ENCODE measurements at regions not wholly inside any gene's neighbourhood (a gene's known extent, or its start where the extent isn't known, plus 50 kb on each side); places are given as distances from the start of the nearest gene placed in this dataset.

- H3K4me3 ChIP-seq (replicated peaks in 1 of 3; ENCODE audit: insufficient read depth in 1 of 3, low read depth in 1 of 3, low read length in 3 of 3), result no peak overlapping the region
- no peaks in the 10 kb centered on the region for H4K20me1 ChIP-seq (replicated peaks; ENCODE audit: control insufficient read depth, extremely low read depth, insufficient read depth, low read length)
- TF ChIP-seq POLR2A (IDR thresholded peaks at IDR 0.05; ENCODE audit: low read depth, low read length), result no peak
- no peak for TF ChIP-seq JUN (IDR thresholded peaks at IDR 0.05; ENCODE audit: borderline replicate concordance, insufficient read depth, insufficient read length, low read depth)
- no peak for TF ChIP-seq MYC (IDR thresholded peaks at IDR 0.05; ENCODE audit: low read depth, low read length)
- H3K9me3 ChIP-seq (replicated peaks; ENCODE audit: control insufficient read depth, insufficient read depth, low read length), result peaks cover 5% of the 10 kb centered on the region
- no peaks in the 10 kb centered on the region for H3K36me3 ChIP-seq (ENCODE audit: control insufficient read depth in 2 of 2, extremely low read depth in 1 of 2, insufficient read depth in 2 of 2, low read length in 2 of 2)
- no peaks in the 10 kb centered on the region for H3K27me3 ChIP-seq (ENCODE audit: control insufficient read depth in 2 of 2, insufficient read depth in 2 of 2, low read length in 2 of 2)
- H3K4me2 ChIP-seq (ENCODE audit: insufficient read depth, low read length), result no peak overlapping the region
- no peaks in the 10 kb centered on the region for H3K4me1 ChIP-seq (ENCODE audit: control insufficient read depth, extremely low read depth, insufficient read depth, low read length)
- dilution Hi-C loops (cut with MboI; ENCODE audit: extremely low pct_ligation_motif_present, low sequenced_read_pairs), result no loop called here
- H3K9me1 ChIP-seq (replicated peaks; ENCODE audit: control insufficient read depth, extremely low read depth, insufficient read depth, low read length), result no peaks in the 10 kb centered on the region
- H3K79me2 ChIP-seq (ENCODE audit: control insufficient read depth, insufficient read depth, low read length), result no peaks in the 10 kb centered on the region
- FAIRE-seq (no peak), DNase-seq (ENCODE audit: low read depth, low spot score) (no peak)
- intact Hi-C loops (cut with micrococcal nuclease), result no loop called here
- H3K9ac ChIP-seq (replicated peaks; ENCODE audit: extremely low read depth, insufficient read depth, low read length), result no peak overlapping the region
- BruUV-seq (replicated peaks), result no TSS peak
- no peak overlapping the region for H3K27ac ChIP-seq (ENCODE audit: insufficient read depth, low read depth, low read length)
- ChIA-PET POLR2A (no interaction called here), CTCF (no interaction called here)
- no peak overlapping the region for H2AFZ ChIP-seq (ENCODE audit: low read depth, low read length)
Observed at GRCh38 chr17:71580220-71580619, 540.6 kb upstream of the SOX9 start.

DNA sequence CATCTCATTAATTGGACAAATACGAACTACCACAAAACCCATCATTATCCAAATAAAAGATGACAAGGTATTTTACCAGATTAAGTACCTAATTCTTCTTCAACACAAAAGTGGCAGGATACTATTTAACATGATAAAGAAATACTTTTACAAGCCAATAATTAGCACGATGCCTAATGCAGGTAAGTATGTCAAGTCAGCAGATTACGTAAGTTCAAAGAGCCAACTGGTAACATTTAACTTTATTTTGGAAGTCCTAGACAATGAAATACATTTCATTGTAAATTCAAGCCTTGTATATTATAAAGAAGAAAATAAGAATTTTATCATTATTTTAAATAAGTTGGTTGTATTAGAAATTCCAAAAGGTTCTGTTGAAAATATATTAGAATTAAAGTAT, 535.3 kb upstream of the SOX9 start:
- H3K4me1 ChIP-seq (ENCODE audit: control insufficient read depth, extremely low read depth, insufficient read depth, low read length), result no peaks in the 10 kb centered on the region
- no peak overlapping the region for H3K27ac ChIP-seq (ENCODE audit: insufficient read depth, low read depth, low read length)
- H3K9me1 ChIP-seq (replicated peaks; ENCODE audit: control insufficient read depth, extremely low read depth, insufficient read depth, low read length), result no peaks in the 10 kb centered on the region
- ChIA-PET CTCF (no interaction called here), POLR2A (no interaction called here)
- no peak for FAIRE-seq
- H3K9ac ChIP-seq (replicated peaks; ENCODE audit: extremely low read depth, insufficient read depth, low read length), result no peak overlapping the region
- no peaks in the 10 kb centered on the region for H3K9me3 ChIP-seq (replicated peaks; ENCODE audit: control insufficient read depth, insufficient read depth, low read length)
- H3K4me3 ChIP-seq (replicated peaks in 1 of 3; ENCODE audit: insufficient read depth in 1 of 3, low read depth in 1 of 3, low read length in 3 of 3), result no peak overlapping the region
- no peak for DNase-seq (ENCODE audit: low read depth, low spot score)
- no peaks in the 10 kb centered on the region for H4K20me1 ChIP-seq (replicated peaks; ENCODE audit: control insufficient read depth, extremely low read depth, insufficient read depth, low read length)
- H3K79me2 ChIP-seq (ENCODE audit: control insufficient read depth, insufficient read depth, low read length), result no peaks in the 10 kb centered on the region
- no peak overlapping the region for H3K4me2 ChIP-seq (ENCODE audit: insufficient read depth, low read length)
- TF ChIP-seq MYC (IDR thresholded peaks at IDR 0.05; ENCODE audit: low read depth, low read length), result no peak
- TF ChIP-seq, protein P1, sequence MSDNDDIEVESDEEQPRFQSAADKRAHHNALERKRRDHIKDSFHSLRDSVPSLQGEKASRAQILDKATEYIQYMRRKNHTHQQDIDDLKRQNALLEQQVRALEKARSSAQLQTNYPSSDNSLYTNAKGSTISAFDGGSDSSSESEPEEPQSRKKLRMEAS (IDR thresholded peaks at IDR 0.05; ENCODE audit: insufficient read depth, insufficient read length), result no peak
- no peak for TF ChIP-seq CTCF (IDR thresholded peaks at IDR 0.05; ENCODE audit: extremely low read depth in 1 of 2, insufficient read depth in 1 of 2, low read depth in 1 of 2, low read length in 2 of 2)
- TF ChIP-seq EZH2 (IDR thresholded peaks at IDR 0.05; ENCODE audit: borderline replicate concordance, low read depth, low read length, severe bottlenecking), result no peak
- dilution Hi-C loops (cut with MboI; ENCODE audit: extremely low pct_ligation_motif_present, low sequenced_read_pairs), result no loop called here
- intact Hi-C loops (cut with micrococcal nuclease), result no loop called here
- H3K27me3 ChIP-seq (ENCODE audit: control insufficient read depth in 2 of 2, insufficient read depth in 2 of 2, low read length in 2 of 2), result no peaks in the 10 kb centered on the region
- no TSS peak for BruUV-seq (replicated peaks)
- no peaks in the 10 kb centered on the region for H3K36me3 ChIP-seq (ENCODE audit: control insufficient read depth in 2 of 2, extremely low read depth in 1 of 2, insufficient read depth in 2 of 2, low read length in 2 of 2)
- no peak overlapping the region for H2AFZ ChIP-seq (ENCODE audit: low read depth, low read length)

Measured in endothelial cell of umbilical vein (primary cell).